GM19372 (cell line): ENCODE measurements at regions not wholly inside any gene's neighbourhood (a gene's known extent, or its start where the extent isn't known, plus 50 kb on each side); places are given as distances from the start of the nearest gene placed in this dataset.
"Not testable (repeated sequence)": the region's sequence is repeated elsewhere in the genome, so short reads cannot be mapped to it uniquely, and the experiment has no call there.

ENCODE experiments used
- ATAC-seq: cut with Tn5 transposase; IDR thresholded peaks from one replicate; pipeline ENCODE4 v1.9.1; 2021; ENCODE audit warnings: mild to moderate bottlenecking, low read depth, moderate library complexity; ENCODE audit not compliant: unreplicated experiment

GRCh38 chr2:176423819-176424218, 154.6 kb downstream of the MTX2 start:
- ATAC-seq = no peak

- ATAC-seq = no peak
These were observed 155.5 kb downstream of the MTX2 start for GRCh38 chr2:176424746-176425145.

GRCh38 chr2:176427549-176427948, 158.3 kb downstream of the MTX2 start:
- ATAC-seq = no peak

- ATAC-seq = not testable (repeated sequence)
These were observed 159.8 kb downstream of the MTX2 start for GRCh38 chr2:176428944-176429469.

- ATAC-seq = no peak
These were observed 163.2 kb downstream of the MTX2 start for GRCh38 chr2:176432434-176432833.

- ATAC-seq = no peak
These were observed 166.5 kb downstream of the MTX2 start for GRCh38 chr2:176435729-176436128.

- ATAC-seq = no peak
These were observed 174.7 kb downstream of the MTX2 start for GRCh38 chr2:176443946-176444345.

- no peak for ATAC-seq
These were observed 176.7 kb downstream of the MTX2 start for GRCh38 chr2:176445956-176446355.

GRCh38 chr2:176446718-176447414, 177.6 kb downstream of the MTX2 start:
- ATAC-seq = no peak

- ATAC-seq = no peak
These were observed 178.4 kb downstream of the MTX2 start for GRCh38 chr2:176447616-176448015.

GRCh38 chr2:176449852-176450251, 180.6 kb downstream of the MTX2 start:
- ATAC-seq = no peak

- ATAC-seq = no peak
These were observed 184.5 kb downstream of the MTX2 start for GRCh38 chr2:176453784-176454183.

GRCh38 chr2:176454893-176455815, 185.9 kb downstream of the MTX2 start:
- ATAC-seq = no peak

GRCh38 chr2:176455816-176456291, 186.6 kb downstream of the MTX2 start:
- no peak for ATAC-seq

GRCh38 chr2:176457481-176457880, 188.2 kb downstream of the MTX2 start:
- ATAC-seq = no peak

- ATAC-seq = no peak
These were observed 192.0 kb downstream of the MTX2 start for GRCh38 chr2:176461098-176461808.

GRCh38 chr2:176461809-176462670, 192.8 kb downstream of the MTX2 start:
- ATAC-seq = no peak

GRCh38 chr2:176463546-176463945, 194.3 kb downstream of the MTX2 start:
- ATAC-seq = no peak

- ATAC-seq = no peak
These were observed 195.8 kb downstream of the MTX2 start for GRCh38 chr2:176464886-176465564.
